HG03575 (cell line): ENCODE measurements at regions not wholly inside any gene's neighbourhood (a gene's known extent, or its start where the extent isn't known, plus 50 kb on each side); places are given as distances from the start of the nearest gene placed in this dataset.
"Not testable (repeated sequence)": the region's sequence is repeated elsewhere in the genome, so short reads cannot be mapped to it uniquely, and the experiment has no call there.

Source experiments
- ATAC-seq: cut with Tn5 transposase; IDR thresholded peaks from one replicate; pipeline ENCODE4 v1.9.1; 2021; ENCODE audit not compliant: unreplicated experiment, insufficient number of reproducible peaks, low FRiP score; ENCODE audit errors: extremely low read depth

GRCh38 chr2:124967325-124967724, 942.2 kb downstream of the CNTNAP5 start:
- ATAC-seq, result no peak

GRCh38 chr2:124970030-124970429, 944.9 kb downstream of the CNTNAP5 start:
- no peak for ATAC-seq

- no peak for ATAC-seq
These were observed 948.3 kb downstream of the CNTNAP5 start for GRCh38 chr2:124973396-124973795.

- ATAC-seq, result no peak
These were observed 950.1 kb downstream of the CNTNAP5 start for GRCh38 chr2:124975224-124975623.

- ATAC-seq, result no peak
These were observed 950.6 kb downstream of the CNTNAP5 start for GRCh38 chr2:124975648-124976047.

GRCh38 chr2:124978597-124978996, 953.5 kb downstream of the CNTNAP5 start:
- ATAC-seq, result no peak

GRCh38 chr2:124983595-124983994, 958.5 kb downstream of the CNTNAP5 start:
- ATAC-seq, result no peak

- no peak for ATAC-seq
These were observed 960.2 kb downstream of the CNTNAP5 start for GRCh38 chr2:124985270-124985669.

GRCh38 chr2:124986136-124986535, 961.0 kb downstream of the CNTNAP5 start:
- ATAC-seq, result no peak

- ATAC-seq, result not testable (repeated sequence)
These were observed 961.8 kb downstream of the CNTNAP5 start for GRCh38 chr2:124986870-124987269.

GRCh38 chr2:124987436-124987835, 962.3 kb downstream of the CNTNAP5 start:
- ATAC-seq, result not testable (repeated sequence)

- ATAC-seq, result no peak
These were observed 963.0 kb downstream of the CNTNAP5 start for GRCh38 chr2:124988111-124988510.

- ATAC-seq, result no peak
These were observed 963.7 kb downstream of the CNTNAP5 start for GRCh38 chr2:124988794-124989193.

GRCh38 chr2:124993809-124994208, 968.7 kb downstream of the CNTNAP5 start:
- ATAC-seq, result no peak

- ATAC-seq, result no peak
These were observed 970.3 kb downstream of the CNTNAP5 start for GRCh38 chr2:124995185-124995912.

GRCh38 chr2:124996406-124996805, 971.3 kb downstream of the CNTNAP5 start:
- no peak for ATAC-seq

GRCh38 chr2:124999906-125000305, 974.8 kb downstream of the CNTNAP5 start:
- ATAC-seq, result no peak

- ATAC-seq, result no peak
These were observed 979.2 kb downstream of the CNTNAP5 start for GRCh38 chr2:125004106-125004800.

GRCh38 chr2:125006676-125007075, 981.6 kb downstream of the CNTNAP5 start:
- ATAC-seq, result no peak

GRCh38 chr2:125028721-125029120, 1003.6 kb downstream of the CNTNAP5 start:
- ATAC-seq, result not testable (repeated sequence)
